ENCODE measurements at regions not wholly inside any gene's neighbourhood (a gene's known extent, or its start where the extent isn't known, plus 50 kb on each side); places are given as distances from the start of the nearest gene placed in this dataset.

DNA sequence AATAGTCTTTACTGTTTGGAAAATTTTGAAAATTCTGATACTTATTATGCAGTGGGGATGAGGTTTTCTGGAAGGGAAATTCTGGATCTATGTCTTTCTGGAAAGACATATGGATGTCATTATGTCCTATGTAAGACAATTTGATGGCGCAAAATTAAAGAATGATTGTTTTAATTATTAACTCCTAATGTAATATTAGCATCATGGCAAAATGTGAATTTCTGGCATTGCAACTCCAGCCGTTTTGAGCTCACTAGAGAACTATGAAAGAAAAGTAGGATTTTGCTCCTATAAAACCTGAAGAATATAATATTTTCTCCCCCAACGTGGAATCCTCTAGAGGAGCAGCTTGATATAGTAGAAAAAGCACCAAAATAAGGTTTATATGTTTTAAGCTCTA lies 243.2 kb downstream of the RFPL4B start:
- Mint-ChIP-seq H3K36me3 (ENCODE audit: unreplicated experiment) (peaks cover 2% of the 10 kb centered on the region), H3K27me3 (ENCODE audit: unreplicated experiment) (no peaks in the 10 kb centered on the region), H3K4me1 (ENCODE audit: unreplicated experiment) (peaks cover 5% of the 10 kb centered on the region), H3K4me3 (ENCODE audit: unreplicated experiment) (no peak overlapping the region), H3K27ac (ENCODE audit: unreplicated experiment) (no peak overlapping the region), H3K9me3 (ENCODE audit: unreplicated experiment) (peaks cover 20% of the 10 kb centered on the region)
- TF ChIP-seq, protein P1, sequence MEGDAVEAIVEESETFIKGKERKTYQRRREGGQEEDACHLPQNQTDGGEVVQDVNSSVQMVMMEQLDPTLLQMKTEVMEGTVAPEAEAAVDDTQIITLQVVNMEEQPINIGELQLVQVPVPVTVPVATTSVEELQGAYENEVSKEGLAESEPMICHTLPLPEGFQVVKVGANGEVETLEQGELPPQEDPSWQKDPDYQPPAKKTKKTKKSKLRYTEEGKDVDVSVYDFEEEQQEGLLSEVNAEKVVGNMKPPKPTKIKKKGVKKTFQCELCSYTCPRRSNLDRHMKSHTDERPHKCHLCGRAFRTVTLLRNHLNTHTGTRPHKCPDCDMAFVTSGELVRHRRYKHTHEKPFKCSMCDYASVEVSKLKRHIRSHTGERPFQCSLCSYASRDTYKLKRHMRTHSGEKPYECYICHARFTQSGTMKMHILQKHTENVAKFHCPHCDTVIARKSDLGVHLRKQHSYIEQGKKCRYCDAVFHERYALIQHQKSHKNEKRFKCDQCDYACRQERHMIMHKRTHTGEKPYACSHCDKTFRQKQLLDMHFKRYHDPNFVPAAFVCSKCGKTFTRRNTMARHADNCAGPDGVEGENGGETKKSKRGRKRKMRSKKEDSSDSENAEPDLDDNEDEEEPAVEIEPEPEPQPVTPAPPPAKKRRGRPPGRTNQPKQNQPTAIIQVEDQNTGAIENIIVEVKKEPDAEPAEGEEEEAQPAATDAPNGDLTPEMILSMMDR (IDR thresholded peaks at IDR 0.05) = no peak
- no peak for DNase-seq (ENCODE audit: extremely low spot score, unreplicated experiment)

DNA sequence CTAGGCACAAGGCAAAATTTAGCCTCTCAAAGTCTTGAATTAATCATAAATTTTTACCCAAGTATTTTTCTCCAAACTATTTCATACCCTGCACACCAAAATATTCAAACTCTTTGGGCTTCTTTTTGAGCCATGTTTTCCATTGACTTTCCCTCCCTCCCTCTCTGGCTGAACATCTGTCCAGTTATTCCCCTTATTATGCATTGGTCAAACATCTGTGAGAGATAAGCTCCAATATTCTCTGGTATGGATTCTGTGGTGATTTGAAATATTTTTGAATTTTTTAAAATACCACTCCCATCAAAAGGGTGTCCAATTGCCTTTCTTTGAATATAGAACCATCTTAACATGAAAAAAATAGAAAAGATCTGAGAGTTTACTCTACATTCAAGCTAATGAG lies 244.2 kb downstream of the RFPL4B start:
- Mint-ChIP-seq H3K36me3 (ENCODE audit: unreplicated experiment) (peaks cover 2% of the 10 kb centered on the region), H3K4me1 (ENCODE audit: unreplicated experiment) (peaks cover 5% of the 10 kb centered on the region), H3K27ac (ENCODE audit: unreplicated experiment) (no peak overlapping the region), H3K27me3 (ENCODE audit: unreplicated experiment) (no peaks in the 10 kb centered on the region), H3K9me3 (ENCODE audit: unreplicated experiment) (peaks cover 10% of the 10 kb centered on the region), H3K4me3 (ENCODE audit: unreplicated experiment) (no peak overlapping the region)
- DNase-seq (ENCODE audit: extremely low spot score, unreplicated experiment) = no peak
- TF ChIP-seq, protein P1 (IDR thresholded peaks at IDR 0.05) = no peak

DNA sequence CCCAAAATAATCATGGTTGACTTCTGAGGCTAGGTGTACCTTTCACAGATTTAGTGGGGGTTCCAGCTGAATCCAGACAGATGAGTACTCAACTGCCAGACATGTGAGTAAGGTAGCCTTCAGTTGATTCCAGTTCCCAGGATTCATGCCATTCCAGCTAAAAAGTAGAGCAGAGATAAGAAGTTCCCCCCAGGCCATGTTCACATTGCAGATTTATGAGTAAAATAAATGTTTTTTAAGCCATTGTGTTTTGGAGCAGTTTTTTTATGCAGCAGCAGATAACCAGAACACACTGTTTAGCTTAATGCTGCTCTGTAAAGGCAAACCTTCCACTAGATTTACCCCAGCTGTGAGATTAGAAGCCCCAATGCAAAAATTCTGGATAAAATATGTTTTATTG lies 245.0 kb downstream of the RFPL4B start:
- Mint-ChIP-seq H3K27me3 (ENCODE audit: unreplicated experiment) (no peaks in the 10 kb centered on the region), H3K36me3 (ENCODE audit: unreplicated experiment) (peaks cover 2% of the 10 kb centered on the region), H3K4me3 (ENCODE audit: unreplicated experiment) (no peak overlapping the region), H3K9me3 (ENCODE audit: unreplicated experiment) (peaks cover 7% of the 10 kb centered on the region), H3K27ac (ENCODE audit: unreplicated experiment) (no peak overlapping the region), H3K4me1 (ENCODE audit: unreplicated experiment) (peaks cover 5% of the 10 kb centered on the region)
- TF ChIP-seq, protein P1 (IDR thresholded peaks at IDR 0.05) = no peak
- no peak for DNase-seq (ENCODE audit: extremely low spot score, unreplicated experiment)

DNA sequence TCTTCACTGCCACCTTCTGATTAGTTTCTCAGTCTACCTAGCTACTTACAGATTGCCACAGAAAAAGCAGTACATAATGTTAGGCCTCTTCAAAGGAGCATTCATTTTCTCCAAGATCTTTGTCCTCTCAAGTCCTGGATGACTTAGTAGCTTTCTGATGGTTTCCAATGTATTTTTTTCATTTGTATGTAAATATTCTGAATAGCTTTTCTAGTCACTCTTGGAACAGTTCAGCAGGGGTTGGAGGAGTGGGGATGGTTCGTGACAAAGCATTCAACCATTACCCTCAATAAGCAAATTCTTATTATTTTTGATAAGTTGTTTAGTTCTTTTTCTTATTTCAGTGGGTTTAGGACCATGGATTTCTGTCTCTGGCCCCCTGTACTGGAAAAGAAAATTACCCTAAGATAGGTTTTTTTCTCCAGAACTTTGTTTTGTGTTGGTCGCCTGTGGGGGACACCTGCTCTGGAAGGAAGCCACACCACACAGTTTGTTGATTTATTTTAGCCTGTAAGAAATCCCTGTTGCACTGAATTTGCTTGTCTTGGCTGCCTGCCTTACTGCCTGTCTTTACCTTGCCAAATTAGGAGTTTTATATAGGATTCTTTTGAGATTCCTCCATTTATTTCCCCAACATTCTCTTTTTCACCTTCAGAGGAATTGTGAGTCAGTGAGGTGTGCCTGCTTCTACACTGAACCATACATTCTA lies 247.9 kb downstream of the RFPL4B start:
- Mint-ChIP-seq H3K9me3 (ENCODE audit: unreplicated experiment) (peaks cover 7% of the 10 kb centered on the region), H3K4me3 (ENCODE audit: unreplicated experiment) (no peak overlapping the region), H3K27me3 (ENCODE audit: unreplicated experiment) (no peaks in the 10 kb centered on the region), H3K27ac (ENCODE audit: unreplicated experiment) (peak overlapping the region; percentile 13), H3K4me1 (ENCODE audit: unreplicated experiment) (peaks cover 5% of the 10 kb centered on the region), H3K36me3 (ENCODE audit: unreplicated experiment) (peaks cover 2% of the 10 kb centered on the region)
- TF ChIP-seq, protein P1 (IDR thresholded peaks at IDR 0.05) = no peak
- no peak for DNase-seq (ENCODE audit: extremely low spot score, unreplicated experiment)

DNA sequence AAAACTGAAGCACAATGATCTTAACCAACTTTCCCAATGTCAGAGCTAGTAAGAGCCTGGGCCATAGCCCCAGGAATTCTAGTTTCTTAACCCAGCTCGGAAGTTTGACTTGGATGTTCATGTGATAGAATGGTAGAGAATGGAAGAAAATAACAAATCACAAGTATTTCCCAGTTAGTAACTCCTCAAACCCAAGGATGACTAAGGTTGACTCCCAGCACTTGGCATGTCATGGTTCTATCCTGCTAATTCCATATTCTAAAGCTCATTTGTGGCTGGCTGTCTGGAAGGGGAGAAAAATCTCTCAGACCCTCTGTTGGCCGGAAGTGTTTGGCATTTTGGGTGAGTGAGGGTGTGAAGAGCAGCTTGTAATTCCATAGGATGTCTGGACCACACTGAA lies 248.7 kb downstream of the RFPL4B start:
- DNase-seq (ENCODE audit: extremely low spot score, unreplicated experiment) = no peak
- TF ChIP-seq, protein P1 (IDR thresholded peaks at IDR 0.05) = no peak
- Mint-ChIP-seq H3K4me3 (ENCODE audit: unreplicated experiment) (no peak overlapping the region), H3K4me1 (ENCODE audit: unreplicated experiment) (peaks cover 7% of the 10 kb centered on the region), H3K9me3 (ENCODE audit: unreplicated experiment) (peaks cover 7% of the 10 kb centered on the region), H3K27ac (ENCODE audit: unreplicated experiment) (no peak overlapping the region), H3K36me3 (ENCODE audit: unreplicated experiment) (peaks cover 2% of the 10 kb centered on the region), H3K27me3 (ENCODE audit: unreplicated experiment) (no peaks in the 10 kb centered on the region)

Measured in osteocyte (in vitro differentiated cells).